SK-N-SH (cell line): ENCODE measurements at regions not wholly inside any gene's neighbourhood (a gene's known extent, or its start where the extent isn't known, plus 50 kb on each side); places are given as distances from the start of the nearest gene placed in this dataset.

Experiments
- CTCF ChIA-PET: fragments of 300-600, 350-600 bp; formaldehyde crosslinking; extraction: SDS; loops from one replicate; lab custom pipeline; 2021; lab: Yijun Ruan, JAX
- POLR2A ChIA-PET: fragments of 350-600 bp; sonication (Branson Sonifier 250); formaldehyde crosslinking; extraction: SDS; loops from one replicate; lab custom pipeline; 2020; ENCODE audit warnings: antibody characterized with exemption, inconsistent platforms; lab: Yijun Ruan, JAX
- DNase-seq: peaks from one replicate; pipeline ENCODE4 v3.0.0; 2012
- H2AFZ ChIP-seq: fragments of 200-600 bp; sonication (generic); 2 replicates; pipeline ENCODE4 v1.8.1; 2016; ENCODE audit warnings: antibody characterized with exemption, mild to moderate bottlenecking, low read depth
- H3F3A ChIP-seq: fragments of 200-600 bp; sonication (generic); replicated peaks from 2 replicates; pipeline ENCODE3; 2016; ENCODE audit warnings: antibody characterized with exemption, mild to moderate bottlenecking; ENCODE audit not compliant: insufficient read depth
- H3K27ac ChIP-seq, 2 experiments: fragments of 200-500 bp in 1 of 2; fragments of 200-600 bp in 1 of 2; sonication (Bioruptor generic) in 1 of 2; sonication (generic), shearing (Covaris generic) in 1 of 2; 2 replicates each; pipeline versions ENCODE4 v1.5.1 to v1.6.1; 2014 to 2016; ENCODE audit warnings: low read depth in 2 of 2, inconsistent platforms in 1 of 2, low read length in 1 of 2, mild to moderate bottlenecking in 1 of 2, mixed read lengths in 1 of 2
- H3K27me3 ChIP-seq: fragments of 200-600 bp; sonication (generic), shearing (Covaris generic); 2 replicates; pipeline ENCODE4 v1.6.1; 2016; ENCODE audit warnings: mixed run types; ENCODE audit not compliant: insufficient read depth
- H3K36me3 ChIP-seq, 2 experiments: fragments of 200-500 bp in 1 of 2; fragments of 200-600 bp in 1 of 2; sonication (Bioruptor generic) in 1 of 2; sonication (generic) in 1 of 2; replicated peaks in 1 of 2; 2 replicates each; pipeline versions ENCODE3 to v1.5.1; 2014 to 2016; ENCODE audit warnings: low read length in 1 of 2, mild to moderate bottlenecking in 1 of 2; ENCODE audit not compliant: insufficient read depth in 2 of 2, control insufficient read depth in 1 of 2
- H3K4me1 ChIP-seq, 2 experiments: fragments of 200-500 bp in 1 of 2; fragments of 200-600 bp in 1 of 2; sonication (Bioruptor generic) in 1 of 2; sonication (generic), shearing (Covaris generic) in 1 of 2; 2 replicates each; pipeline versions ENCODE4 v1.5.1 to v1.6.1; 2014 to 2016; ENCODE audit warnings: low read depth in 1 of 2, low read length in 1 of 2, mixed run types in 1 of 2; ENCODE audit not compliant: insufficient read depth in 2 of 2, control insufficient read depth in 1 of 2
- H3K4me2 ChIP-seq: fragments of 200-600 bp; sonication (generic), shearing (Covaris generic); 2 replicates; pipeline ENCODE4 v1.6.1; 2017; ENCODE audit warnings: mixed run types
- H3K4me3 ChIP-seq, 2 experiments: fragments of 200-500 bp in 1 of 2; fragments of 200-600 bp in 1 of 2; sonication (Bioruptor generic) in 1 of 2; sonication (generic), shearing (Covaris generic) in 1 of 2; 2 replicates each; pipeline versions ENCODE4 v1.5.1 to v1.8.1; 2014 to 2016; ENCODE audit warnings: low read depth in 2 of 2, inconsistent platforms in 1 of 2, low read length in 1 of 2, mild to moderate bottlenecking in 1 of 2, mixed read lengths in 1 of 2, moderate library complexity in 1 of 2
- H3K79me2 ChIP-seq: fragments of 200-600 bp; sonication (generic); 2 replicates; pipeline ENCODE4 v1.8.1; 2017; ENCODE audit warnings: mild to moderate bottlenecking; ENCODE audit not compliant: insufficient read depth
- H3K9ac ChIP-seq: fragments of 200-600 bp; sonication (generic); 2 replicates; pipeline ENCODE4 v1.6.1; 2017; ENCODE audit warnings: mixed run types
- H3K9me2 ChIP-seq: fragments of 200-600 bp; sonication (generic); 2 replicates; pipeline ENCODE4 v1.6.1; 2017; ENCODE audit warnings: mixed run types
- H3K9me3 ChIP-seq: fragments of 200-600 bp; sonication (generic); 2 replicates; pipeline ENCODE4 v1.6.1; 2017; ENCODE audit warnings: mixed run types, mild to moderate bottlenecking, moderate library complexity
- H4K20me1 ChIP-seq: fragments of 200-600 bp; sonication (generic); 2 replicates; pipeline ENCODE4 v1.6.1; 2017; ENCODE audit warnings: mild to moderate bottlenecking, mixed run types; ENCODE audit not compliant: insufficient read depth
- EP300 ChIP-seq, 2 experiments: IDR thresholded peaks; 2 replicates each; pipeline versions ENCODE4 v1.4.0 to v1.6.1; 2012; ENCODE audit warnings: borderline replicate concordance in 1 of 2, low read depth in 1 of 2, low read length in 1 of 2
- FOSL2 ChIP-seq: IDR thresholded peaks from 2 replicates; pipeline ENCODE4 v1.4.0; 2012; ENCODE audit warnings: low read depth, mild to moderate bottlenecking, moderate library complexity, borderline replicate concordance
- MXI1 ChIP-seq: IDR thresholded peaks from 2 replicates; pipeline ENCODE4 v1.6.1; 2012; ENCODE audit warnings: mild to moderate bottlenecking, low read depth, low read length, improper control_type of control experiment
- PBX3 ChIP-seq: IDR thresholded peaks from 2 replicates; pipeline ENCODE4; 2012
- RAD21 ChIP-seq: IDR thresholded peaks from 2 replicates; pipeline ENCODE4 v1.6.1; 2012; ENCODE audit warnings: mild to moderate bottlenecking, low read length
- REST ChIP-seq: IDR thresholded peaks from 2 replicates; pipeline ENCODE4 v1.6.1; 2012; ENCODE audit warnings: mild to moderate bottlenecking, low read depth, low read length, moderate library complexity
- RFX5 ChIP-seq: IDR thresholded peaks from 2 replicates; pipeline ENCODE4 v1.6.1; 2012; ENCODE audit warnings: mild to moderate bottlenecking, improper control_type of control experiment, low read length
- TEAD4 ChIP-seq: IDR thresholded peaks from 2 replicates; pipeline ENCODE4 v1.4.0; 2012; ENCODE audit warnings: mild to moderate bottlenecking, borderline replicate concordance; ENCODE audit not compliant: insufficient read depth
- YY1 ChIP-seq: IDR thresholded peaks from 2 replicates; pipeline ENCODE4 v1.4.0; 2012; ENCODE audit warnings: low read depth, mild to moderate bottlenecking
- WGBS: methylation state at CpG from one replicate; pipeline ENCODE4 v1.1.6; 2017; ENCODE audit warnings: low lambda C conversion rate; 5-methylcytosine and 5-hydroxymethylcytosine counted together

- POLR2A ChIA-PET = no interaction called here
- Histone ChIP-seq H3F3A (no peaks in the 10 kb centered on the region), H3K4me2 (no peak overlapping the region), H4K20me1 (no peaks in the 10 kb centered on the region), H2AFZ (no peak overlapping the region), H3K4me3 (no peak overlapping the region), H3K27me3 (no peaks in the 10 kb centered on the region), H3K27ac (no peak overlapping the region), H3K9me2 (no peaks in the 10 kb centered on the region), H3K9ac (no peak overlapping the region), H3K36me3 (no peaks in the 10 kb centered on the region), H3K4me1 (peaks cover 0 to 5% of the 10 kb centered on the region in 2 experiments; a peak in 1 of 4 replicates), H3K9me3 (no peaks in the 10 kb centered on the region), H3K79me2 (no peaks in the 10 kb centered on the region)
- 22% methylated on average over 4 of the region's 4 CpGs for WGBS
- no peak for TF ChIP-seq TEAD4
- TF ChIP-seq PBX3 = no peak
- TF ChIP-seq REST = no peak
- no peak for TF ChIP-seq RAD21
- TF ChIP-seq RFX5 = no peak
- no peak for DNase-seq
- CTCF ChIA-PET = no interaction called here
These were observed 867.3 kb downstream of the RPA4 start for GRCh38 chrX:97751016-97751415.

- Histone ChIP-seq H3K4me1 (peaks cover 0 to 5% of the 10 kb centered on the region in 2 experiments; a peak in 1 of 4 replicates), H3K36me3 (no peaks in the 10 kb centered on the region)
- no peak for TF ChIP-seq YY1
- TF ChIP-seq RFX5 = no peak
- TF ChIP-seq RAD21 = no peak
- no peak for TF ChIP-seq TEAD4
- TF ChIP-seq FOSL2 = no peak
- no peak for TF ChIP-seq MXI1
- TF ChIP-seq EP300 (IDR thresholded peaks at IDR 0.05; ENCODE audit: borderline replicate concordance in 1 of 2, low read depth in 1 of 2, low read length in 1 of 2) = no peak
- TF ChIP-seq, all 33 proteins: peak for 0
- H3K27me3 ChIP-seq = no peaks in the 10 kb centered on the region
- no peak for DNase-seq
- no peaks in the 10 kb centered on the region for H3K9me3 ChIP-seq
- H3K4me2 ChIP-seq = no peak overlapping the region
- POLR2A ChIA-PET = no interaction called here
- H3K79me2 ChIP-seq = no peaks in the 10 kb centered on the region
- no peaks in the 10 kb centered on the region for H3K9me2 ChIP-seq
- WGBS = 34% methylated on average over 4 of the region's 4 CpGs
- CTCF ChIA-PET = no interaction called here
- no peaks in the 10 kb centered on the region for H4K20me1 ChIP-seq
- no peaks in the 10 kb centered on the region for H3F3A ChIP-seq
- H2AFZ ChIP-seq = no peak overlapping the region
- H3K4me3 ChIP-seq = no peak overlapping the region
- H3K27ac ChIP-seq = no peak overlapping the region
- H3K9ac ChIP-seq = no peak overlapping the region
These were observed 868.0 kb downstream of the RPA4 start for GRCh38 chrX:97751735-97752134.
